ENCODE measurements at regions not wholly inside any gene's neighbourhood (a gene's known extent, or its start where the extent isn't known, plus 50 kb on each side); places are given as distances from the start of the nearest gene placed in this dataset.

DNA sequence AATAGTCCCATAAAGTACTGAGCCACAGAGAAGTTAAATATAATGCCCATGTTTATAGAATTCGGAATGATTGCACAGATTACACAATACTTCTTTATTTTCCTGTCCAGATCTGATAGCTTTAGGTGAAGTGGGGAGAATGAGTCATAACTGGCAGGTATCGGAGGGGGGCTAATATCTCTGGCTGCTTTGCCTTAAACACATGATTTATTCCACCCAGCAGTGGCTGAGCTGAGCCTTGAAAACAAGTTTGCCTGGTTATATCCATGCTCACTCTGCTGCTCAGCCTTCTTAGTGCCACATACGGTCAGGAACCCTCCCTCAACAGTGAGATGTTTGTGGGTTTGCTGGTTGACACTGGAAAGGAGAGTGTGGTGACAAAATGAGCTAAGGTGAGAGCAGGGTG, 119.7 kb upstream of the ZNF648 start:
- TF ChIP-seq, protein P1, sequence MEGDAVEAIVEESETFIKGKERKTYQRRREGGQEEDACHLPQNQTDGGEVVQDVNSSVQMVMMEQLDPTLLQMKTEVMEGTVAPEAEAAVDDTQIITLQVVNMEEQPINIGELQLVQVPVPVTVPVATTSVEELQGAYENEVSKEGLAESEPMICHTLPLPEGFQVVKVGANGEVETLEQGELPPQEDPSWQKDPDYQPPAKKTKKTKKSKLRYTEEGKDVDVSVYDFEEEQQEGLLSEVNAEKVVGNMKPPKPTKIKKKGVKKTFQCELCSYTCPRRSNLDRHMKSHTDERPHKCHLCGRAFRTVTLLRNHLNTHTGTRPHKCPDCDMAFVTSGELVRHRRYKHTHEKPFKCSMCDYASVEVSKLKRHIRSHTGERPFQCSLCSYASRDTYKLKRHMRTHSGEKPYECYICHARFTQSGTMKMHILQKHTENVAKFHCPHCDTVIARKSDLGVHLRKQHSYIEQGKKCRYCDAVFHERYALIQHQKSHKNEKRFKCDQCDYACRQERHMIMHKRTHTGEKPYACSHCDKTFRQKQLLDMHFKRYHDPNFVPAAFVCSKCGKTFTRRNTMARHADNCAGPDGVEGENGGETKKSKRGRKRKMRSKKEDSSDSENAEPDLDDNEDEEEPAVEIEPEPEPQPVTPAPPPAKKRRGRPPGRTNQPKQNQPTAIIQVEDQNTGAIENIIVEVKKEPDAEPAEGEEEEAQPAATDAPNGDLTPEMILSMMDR (IDR thresholded peaks at IDR 0.05): no peak
- no peak for TF ChIP-seq POLR2A (IDR thresholded peaks at IDR 0.05)
